Left lung (tissue), 4 donors: ENCODE measurements at regions not wholly inside any gene's neighbourhood (a gene's known extent, or its start where the extent isn't known, plus 50 kb on each side); places are given as distances from the start of the nearest gene placed in this dataset.

ENCODE experiments used
- ATAC-seq: fragments of 200-7000 bp; cut with Tn5 transposase; one replicate; pipeline ENCODE4 v1.9.1; 2020; ENCODE audit warnings: moderate library complexity
- DNase-seq, 4 donors: peaks; one replicate each; pipeline ENCODE4 v3.0.0-alpha.2; 2013 to 2020
- H3K27ac ChIP-seq, 2 donors: fragments of 200-600 bp; sonication (generic) in 1 of 2; one replicate each; pipeline versions ENCODE4 v1.5.0 to v1.8.0; 2020 to 2021
- H3K27me3 ChIP-seq, 2 donors: fragments of 200-600 bp; sonication (generic) in 1 of 2; one replicate each; pipeline versions ENCODE4 v1.5.0 to v1.8.0; 2020 to 2021
- H3K36me3 ChIP-seq, 2 donors: fragments of 200-600 bp; sonication (generic) in 1 of 2; one replicate each; pipeline versions ENCODE4 v1.5.0 to v1.8.0; 2020 to 2021
- H3K4me1 ChIP-seq, 2 donors: fragments of 200-600 bp; one replicate each; pipeline ENCODE4 v1.8.0; 2021
- H3K4me3 ChIP-seq, 2 donors: fragments of 200-600 bp; sonication (generic) in 1 of 2; one replicate each; pipeline versions ENCODE4 v1.5.0 to v1.8.0; 2020 to 2021; ENCODE audit warnings: mild to moderate bottlenecking in 1 of 2
- H3K9me3 ChIP-seq, 2 donors: fragments of 200-600 bp; sonication (generic) in 1 of 2; one replicate each; pipeline versions ENCODE4 v1.5.0 to v1.8.0; 2020 to 2021
- intact Hi-C, 2 donors: fragments of 100-400 bp; cut with DNase I; formaldehyde crosslinking; loops; one replicate each; pipeline versions ENCODE4 v1.11.2 to v1.14.2; 2022
- TF ChIP-seq, protein P1 (sequence below), 2 donors: fragments of 200-600 bp; sonication (generic) in 1 of 2; IDR thresholded peaks; one replicate each; pipeline versions ENCODE4 v1.5.0 to v1.8.0; 2021; ENCODE audit warnings: antibody characterized with exemption in 2 of 2
- donor health status: DM: no; HTN: yes; CAD: no.
- donor health status: DM: no; HTN: no; CAD: no.

DNA sequence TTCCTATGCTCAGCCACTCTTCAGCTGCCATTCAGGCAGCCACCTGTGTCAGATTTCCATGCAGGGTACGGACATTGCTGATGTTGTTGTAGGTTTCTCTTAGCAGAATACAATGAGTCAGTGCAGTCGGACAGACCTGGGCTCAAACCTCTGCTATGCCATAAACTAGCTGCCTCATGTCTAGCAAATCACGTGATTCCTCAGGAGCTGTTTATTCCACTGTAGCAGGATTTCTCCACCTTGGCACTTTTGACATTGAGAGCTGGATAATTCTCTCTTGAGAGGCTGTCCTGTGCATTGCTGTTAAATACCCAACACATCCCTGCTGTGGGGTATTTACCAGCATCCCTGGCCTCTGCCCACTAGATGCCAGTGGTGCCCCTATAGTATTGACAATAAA, 413.8 kb upstream of the CDH4 start:
- TF ChIP-seq, protein P1, sequence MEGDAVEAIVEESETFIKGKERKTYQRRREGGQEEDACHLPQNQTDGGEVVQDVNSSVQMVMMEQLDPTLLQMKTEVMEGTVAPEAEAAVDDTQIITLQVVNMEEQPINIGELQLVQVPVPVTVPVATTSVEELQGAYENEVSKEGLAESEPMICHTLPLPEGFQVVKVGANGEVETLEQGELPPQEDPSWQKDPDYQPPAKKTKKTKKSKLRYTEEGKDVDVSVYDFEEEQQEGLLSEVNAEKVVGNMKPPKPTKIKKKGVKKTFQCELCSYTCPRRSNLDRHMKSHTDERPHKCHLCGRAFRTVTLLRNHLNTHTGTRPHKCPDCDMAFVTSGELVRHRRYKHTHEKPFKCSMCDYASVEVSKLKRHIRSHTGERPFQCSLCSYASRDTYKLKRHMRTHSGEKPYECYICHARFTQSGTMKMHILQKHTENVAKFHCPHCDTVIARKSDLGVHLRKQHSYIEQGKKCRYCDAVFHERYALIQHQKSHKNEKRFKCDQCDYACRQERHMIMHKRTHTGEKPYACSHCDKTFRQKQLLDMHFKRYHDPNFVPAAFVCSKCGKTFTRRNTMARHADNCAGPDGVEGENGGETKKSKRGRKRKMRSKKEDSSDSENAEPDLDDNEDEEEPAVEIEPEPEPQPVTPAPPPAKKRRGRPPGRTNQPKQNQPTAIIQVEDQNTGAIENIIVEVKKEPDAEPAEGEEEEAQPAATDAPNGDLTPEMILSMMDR (IDR thresholded peaks at IDR 0.05), result no peak
- H3K4me1 ChIP-seq, result no peaks in the 10 kb centered on the region
- intact Hi-C loops, result no loop called here

DNA sequence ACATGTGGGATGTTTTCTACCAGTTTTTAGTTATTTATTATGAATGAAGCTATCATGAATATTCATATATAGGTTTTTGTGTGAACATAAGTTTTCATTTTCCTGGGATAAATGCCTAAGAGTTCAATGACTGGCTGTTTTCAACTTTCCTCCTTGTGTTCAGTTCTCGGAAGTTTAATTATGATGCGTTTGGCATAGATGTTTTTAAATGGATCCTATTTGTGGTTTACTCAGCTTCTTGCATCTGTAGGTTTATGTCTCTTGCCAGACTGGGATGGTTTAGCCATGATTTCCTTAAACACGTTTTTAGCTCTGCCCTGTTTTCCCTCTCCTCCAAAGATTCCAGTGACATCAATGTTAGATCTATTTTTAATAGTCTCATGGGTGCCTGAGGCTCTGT, 411.1 kb upstream of the CDH4 start:
- ATAC-seq (no peak), DNase-seq (no peak)
- no peaks in the 10 kb centered on the region for H3K4me1 ChIP-seq
- H3K27me3 ChIP-seq, result no peaks in the 10 kb centered on the region
- H3K27ac ChIP-seq, result no peak overlapping the region
- no peak overlapping the region for H3K4me3 ChIP-seq
- H3K36me3 ChIP-seq, result no peaks in the 10 kb centered on the region
- H3K9me3 ChIP-seq, result no peaks in the 10 kb centered on the region
- intact Hi-C loops, result no loop called here
- TF ChIP-seq, protein P1 (IDR thresholded peaks at IDR 0.05), result no peak

More for the DNA sequence above, 413.8 kb upstream of the CDH4 start:
- Histone ChIP-seq H3K4me3 (no peak overlapping the region), H3K36me3 (no peaks in the 10 kb centered on the region), H3K27ac (no peak overlapping the region), H3K9me3 (no peaks in the 10 kb centered on the region), H3K27me3 (no peaks in the 10 kb centered on the region)
- ATAC-seq (no peak), DNase-seq (no peak)

DNA sequence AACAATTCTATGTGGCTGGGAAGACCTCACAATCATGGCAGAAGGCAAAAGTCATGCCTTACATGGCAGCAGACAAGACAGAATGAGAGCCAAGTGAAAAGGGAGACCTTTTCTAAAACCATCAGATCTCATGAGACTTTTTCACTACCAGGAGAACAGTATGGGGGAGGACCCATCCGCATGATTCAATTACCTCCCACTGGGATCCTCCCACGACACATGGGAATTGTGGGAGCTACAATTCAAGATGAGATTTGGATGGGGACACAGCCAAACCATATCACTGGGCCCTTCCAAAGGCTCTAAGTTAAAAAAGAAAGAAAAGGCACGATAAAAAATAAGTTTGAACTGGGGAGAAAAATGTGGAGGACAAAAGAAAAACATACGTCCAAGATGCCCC, 406.9 kb upstream of the CDH4 start:
- no peaks in the 10 kb centered on the region for H3K4me1 ChIP-seq
- DNase-seq (no peak), ATAC-seq (no peak)
- no peak overlapping the region for H3K27ac ChIP-seq
- no peaks in the 10 kb centered on the region for H3K9me3 ChIP-seq
- intact Hi-C loops, result no loop called here
- no peak overlapping the region for H3K4me3 ChIP-seq
- H3K27me3 ChIP-seq, result peaks cover 0 to 15% of the 10 kb centered on the region in 2 donors
- TF ChIP-seq, protein P1 (IDR thresholded peaks at IDR 0.05), result no peak
- H3K36me3 ChIP-seq, result no peaks in the 10 kb centered on the region

DNA sequence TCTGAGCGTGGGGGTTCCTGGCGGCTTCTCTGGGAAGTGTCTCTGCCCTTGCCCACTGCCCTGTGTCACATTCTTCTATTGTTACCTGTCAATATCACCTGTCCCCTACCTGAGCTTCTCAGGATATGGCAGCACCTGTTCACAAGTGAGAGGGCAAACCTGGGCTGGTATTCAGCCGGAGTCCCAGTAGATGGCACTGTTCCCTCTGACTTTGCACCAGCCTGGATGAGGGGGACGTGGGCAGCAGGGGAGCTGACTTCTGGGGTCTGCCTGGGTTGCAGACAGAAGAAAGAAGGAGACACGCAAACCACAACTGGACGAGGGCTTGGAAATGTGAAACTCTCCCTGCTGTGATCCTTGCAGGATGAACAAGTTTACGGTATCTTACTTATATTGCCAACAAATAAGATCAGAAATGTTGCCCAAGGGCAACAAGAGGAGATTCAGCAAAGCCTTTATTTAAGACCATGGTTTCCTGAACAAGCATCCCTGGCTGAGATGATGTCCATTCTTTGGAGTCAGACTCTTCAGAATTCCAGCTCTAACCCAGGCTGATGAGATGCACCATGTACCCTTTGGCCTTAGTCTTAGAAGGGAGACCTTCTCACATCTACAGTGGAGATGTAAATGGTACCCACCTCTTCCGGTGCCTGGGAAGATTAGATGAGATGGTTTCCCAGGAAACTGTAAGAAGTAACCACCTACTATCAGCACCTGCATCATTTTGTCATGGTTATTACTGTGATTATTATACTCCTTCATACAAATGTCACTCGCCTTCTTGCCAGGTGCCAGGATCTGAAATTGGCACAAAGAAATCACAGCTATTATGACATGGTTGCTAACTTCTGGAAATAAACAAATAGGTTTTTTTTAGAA, 400.0 kb upstream of the CDH4 start:
- Histone ChIP-seq H3K27me3 (peaks cover 0 to 19% of the 10 kb centered on the region in 2 donors), H3K4me3 (no peak overlapping the region), H3K4me1 (no peaks in the 10 kb centered on the region), H3K9me3 (peaks cover 0 to 3% of the 10 kb centered on the region in 2 donors), H3K27ac (no peak overlapping the region), H3K36me3 (no peaks in the 10 kb centered on the region)
- peak; percentile 38 for ATAC-seq
- peak in 1 of 4 donors; percentile 10 for DNase-seq
- intact Hi-C loops, result no loop called here
- TF ChIP-seq, protein P1 (IDR thresholded peaks at IDR 0.05), result no peak

DNA sequence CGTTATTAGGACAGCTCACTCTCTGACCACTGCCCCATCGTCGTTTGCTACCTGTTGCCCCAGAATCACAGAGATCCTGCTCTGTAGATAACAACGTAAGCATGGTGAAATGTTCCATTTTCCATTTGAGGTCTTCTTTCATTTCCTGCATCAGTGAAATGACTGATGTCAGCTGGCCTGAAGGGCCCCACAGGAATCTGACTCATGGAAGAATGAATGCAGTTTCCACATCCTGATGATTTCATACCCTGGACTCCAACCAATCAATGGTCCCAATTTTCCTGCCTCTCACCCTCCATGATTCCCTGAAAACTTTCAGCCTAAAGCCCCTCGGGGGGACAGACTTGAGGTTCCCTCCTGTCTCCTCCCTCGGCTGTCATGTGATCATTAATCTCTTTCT, 394.4 kb upstream of the CDH4 start:
- Histone ChIP-seq H3K4me1 (no peaks in the 10 kb centered on the region), H3K9me3 (peaks cover 0 to 3% of the 10 kb centered on the region in 2 donors), H3K27ac (no peak overlapping the region), H3K36me3 (no peaks in the 10 kb centered on the region), H3K27me3 (peaks cover 0 to 4% of the 10 kb centered on the region in 2 donors), H3K4me3 (no peak overlapping the region)
- TF ChIP-seq, protein P1 (IDR thresholded peaks at IDR 0.05), result no peak
- DNase-seq (no peak), ATAC-seq (no peak)
- intact Hi-C loops, result no loop called here
